ENCODE measurements at regions not wholly inside any gene's neighbourhood (a gene's known extent, or its start where the extent isn't known, plus 50 kb on each side); places are given as distances from the start of the nearest gene placed in this dataset.

GRCh38 chr1:101100674-101101073 lies 75.1 kb upstream of the DPH5 start:
- H3K9ac ChIP-seq (ENCODE audit: low read depth, low read length, poor library complexity), result no peak overlapping the region
- no peaks in the 10 kb centered on the region for H3K4me1 ChIP-seq (ENCODE audit: control insufficient read depth in 2 of 2, insufficient read depth in 1 of 2, low read depth in 1 of 2, low read length in 2 of 2)
- H3K14ac ChIP-seq (ENCODE audit: low read length), result no peak overlapping the region
- no peak for DNase-seq (ENCODE audit: low spot score)
- H4K91ac ChIP-seq (ENCODE audit: low read depth, low read length, poor library complexity), result no peak overlapping the region
- no peak overlapping the region for H3K4ac ChIP-seq (ENCODE audit: low read length)
- peaks cover 0 to 2% of the 10 kb centered on the region in 2 donors for H3K9me3 ChIP-seq (replicated peaks in 1 of 2; ENCODE audit: control insufficient read depth in 2 of 2, insufficient read depth in 1 of 2, low read depth in 1 of 2, low read length in 2 of 2)
- no peak overlapping the region for H2AK5ac ChIP-seq (ENCODE audit: low read depth, low read length)
- no peak overlapping the region for H2BK12ac ChIP-seq (ENCODE audit: low read length)
- no peak overlapping the region for H2AFZ ChIP-seq (ENCODE audit: low read length)
- H3K36me3 ChIP-seq (replicated peaks in 1 of 2; ENCODE audit: control insufficient read depth in 2 of 2, insufficient read depth in 2 of 2, low read length in 2 of 2), result no peaks in the 10 kb centered on the region
- no peak overlapping the region for H3K4me3 ChIP-seq (ENCODE audit: low read length in 2 of 2)
- H3K27ac ChIP-seq (replicated peaks; ENCODE audit: low read length), result no peak overlapping the region
- no peak overlapping the region for H3K23ac ChIP-seq (ENCODE audit: low read depth, low read length, poor library complexity)
- no peak overlapping the region for H3K18ac ChIP-seq (ENCODE audit: low read length)
- H2BK15ac ChIP-seq (ENCODE audit: low read length), result no peak overlapping the region
- no peak overlapping the region for H3K4me2 ChIP-seq (ENCODE audit: insufficient read depth, low read length, poor library complexity, severe bottlenecking)
- H3K27me3 ChIP-seq (ENCODE audit: control insufficient read depth in 3 of 3, insufficient read depth in 3 of 3, low read depth in 1 of 3, low read length in 3 of 3), result no peaks in the 10 kb centered on the region
- no peak overlapping the region for H2BK5ac ChIP-seq (ENCODE audit: low read length)
- H2BK120ac ChIP-seq (ENCODE audit: low read depth, low read length), result no peak overlapping the region
- no CpG with 5 or more reads among the region's 3 CpGs for WGBS, 2 donors (ENCODE audit: extremely low coverage in 2 of 2, insufficient read length in 2 of 2, insufficient replicate concordance in 1 of 2)
- H4K8ac ChIP-seq (ENCODE audit: low read depth, low read length), result no peak overlapping the region
- no peaks in the 10 kb centered on the region for H3K79me1 ChIP-seq (ENCODE audit: low read depth, low read length)

GRCh38 chr1:101098907-101099306 lies 73.3 kb upstream of the DPH5 start:
- H3K27me3 ChIP-seq (ENCODE audit: control insufficient read depth in 3 of 3, insufficient read depth in 3 of 3, low read depth in 1 of 3, low read length in 3 of 3), result no peaks in the 10 kb centered on the region
- H3K4me1 ChIP-seq (ENCODE audit: control insufficient read depth in 2 of 2, insufficient read depth in 1 of 2, low read depth in 1 of 2, low read length in 2 of 2), result no peaks in the 10 kb centered on the region
- H2BK5ac ChIP-seq (ENCODE audit: low read length), result no peak overlapping the region
- H2AK5ac ChIP-seq (ENCODE audit: low read depth, low read length), result no peak overlapping the region
- H3K18ac ChIP-seq (ENCODE audit: low read length), result no peak overlapping the region
- no peak overlapping the region for H3K4me2 ChIP-seq (ENCODE audit: insufficient read depth, low read length, poor library complexity, severe bottlenecking)
- peak overlapping the region; percentile 32 for H2AFZ ChIP-seq (ENCODE audit: low read length)
- H3K9me3 ChIP-seq (replicated peaks in 1 of 2; ENCODE audit: control insufficient read depth in 2 of 2, insufficient read depth in 1 of 2, low read depth in 1 of 2, low read length in 2 of 2), result peaks cover 0 to 2% of the 10 kb centered on the region in 2 donors
- H2BK120ac ChIP-seq (ENCODE audit: low read depth, low read length), result no peak overlapping the region
- no peak overlapping the region for H4K8ac ChIP-seq (ENCODE audit: low read depth, low read length)
- no peak overlapping the region for H4K91ac ChIP-seq (ENCODE audit: low read depth, low read length, poor library complexity)
- no peaks in the 10 kb centered on the region for H3K79me1 ChIP-seq (ENCODE audit: low read depth, low read length)
- no peak overlapping the region for H3K4me3 ChIP-seq (ENCODE audit: low read length in 2 of 2)
- no peak overlapping the region for H3K4ac ChIP-seq (ENCODE audit: low read length)
- no CpG with 5 or more reads among the region's 2 CpGs for WGBS, 2 donors (ENCODE audit: extremely low coverage in 2 of 2, insufficient read length in 2 of 2, insufficient replicate concordance in 1 of 2)
- no peak overlapping the region for H3K14ac ChIP-seq (ENCODE audit: low read length)
- H3K27ac ChIP-seq (replicated peaks; ENCODE audit: low read length), result no peak overlapping the region
- H2BK15ac ChIP-seq (ENCODE audit: low read length), result no peak overlapping the region
- no peak overlapping the region for H3K9ac ChIP-seq (ENCODE audit: low read depth, low read length, poor library complexity)
- H2BK12ac ChIP-seq (ENCODE audit: low read length), result no peak overlapping the region
- no peak for DNase-seq (ENCODE audit: low spot score)
- no peak overlapping the region for H3K23ac ChIP-seq (ENCODE audit: low read depth, low read length, poor library complexity)
- H3K36me3 ChIP-seq (replicated peaks in 1 of 2; ENCODE audit: control insufficient read depth in 2 of 2, insufficient read depth in 2 of 2, low read length in 2 of 2), result no peaks in the 10 kb centered on the region

GRCh38 chr1:101098327-101098726 lies 72.7 kb upstream of the DPH5 start:
- Histone ChIP-seq H2BK12ac (ENCODE audit: low read length) (no peak overlapping the region), H3K36me3 (replicated peaks in 1 of 2; ENCODE audit: control insufficient read depth in 2 of 2, insufficient read depth in 2 of 2, low read length in 2 of 2) (no peaks in the 10 kb centered on the region), H3K4me1 (ENCODE audit: control insufficient read depth in 2 of 2, insufficient read depth in 1 of 2, low read depth in 1 of 2, low read length in 2 of 2) (no peaks in the 10 kb centered on the region), H3K18ac (ENCODE audit: low read length) (no peak overlapping the region), H3K4ac (ENCODE audit: low read length) (no peak overlapping the region), H3K14ac (ENCODE audit: low read length) (no peak overlapping the region), H3K27ac (replicated peaks; ENCODE audit: low read length) (no peak overlapping the region), H3K9me3 (replicated peaks in 1 of 2; ENCODE audit: control insufficient read depth in 2 of 2, insufficient read depth in 1 of 2, low read depth in 1 of 2, low read length in 2 of 2) (peaks cover 0 to 2% of the 10 kb centered on the region in 2 donors), H2BK120ac (ENCODE audit: low read depth, low read length) (no peak overlapping the region), H3K4me2 (ENCODE audit: insufficient read depth, low read length, poor library complexity, severe bottlenecking) (no peak overlapping the region), H2BK15ac (ENCODE audit: low read length) (no peak overlapping the region), H3K4me3 (ENCODE audit: low read length in 2 of 2) (no peak overlapping the region), H3K23ac (ENCODE audit: low read depth, low read length, poor library complexity) (no peak overlapping the region), H2AK5ac (ENCODE audit: low read depth, low read length) (no peak overlapping the region), H3K79me1 (ENCODE audit: low read depth, low read length) (no peaks in the 10 kb centered on the region), H2AFZ (ENCODE audit: low read length) (no peak overlapping the region), H3K9ac (ENCODE audit: low read depth, low read length, poor library complexity) (no peak overlapping the region), H4K8ac (ENCODE audit: low read depth, low read length) (no peak overlapping the region), H2BK5ac (ENCODE audit: low read length) (no peak overlapping the region), H3K27me3 (ENCODE audit: control insufficient read depth in 3 of 3, insufficient read depth in 3 of 3, low read depth in 1 of 3, low read length in 3 of 3) (no peaks in the 10 kb centered on the region), H4K91ac (ENCODE audit: low read depth, low read length, poor library complexity) (no peak overlapping the region)
- WGBS, 2 donors (ENCODE audit: extremely low coverage in 2 of 2, insufficient read length in 2 of 2, insufficient replicate concordance in 1 of 2), result no CpG with 5 or more reads among the region's 2 CpGs
- DNase-seq (ENCODE audit: low spot score), result no peak

DNA sequence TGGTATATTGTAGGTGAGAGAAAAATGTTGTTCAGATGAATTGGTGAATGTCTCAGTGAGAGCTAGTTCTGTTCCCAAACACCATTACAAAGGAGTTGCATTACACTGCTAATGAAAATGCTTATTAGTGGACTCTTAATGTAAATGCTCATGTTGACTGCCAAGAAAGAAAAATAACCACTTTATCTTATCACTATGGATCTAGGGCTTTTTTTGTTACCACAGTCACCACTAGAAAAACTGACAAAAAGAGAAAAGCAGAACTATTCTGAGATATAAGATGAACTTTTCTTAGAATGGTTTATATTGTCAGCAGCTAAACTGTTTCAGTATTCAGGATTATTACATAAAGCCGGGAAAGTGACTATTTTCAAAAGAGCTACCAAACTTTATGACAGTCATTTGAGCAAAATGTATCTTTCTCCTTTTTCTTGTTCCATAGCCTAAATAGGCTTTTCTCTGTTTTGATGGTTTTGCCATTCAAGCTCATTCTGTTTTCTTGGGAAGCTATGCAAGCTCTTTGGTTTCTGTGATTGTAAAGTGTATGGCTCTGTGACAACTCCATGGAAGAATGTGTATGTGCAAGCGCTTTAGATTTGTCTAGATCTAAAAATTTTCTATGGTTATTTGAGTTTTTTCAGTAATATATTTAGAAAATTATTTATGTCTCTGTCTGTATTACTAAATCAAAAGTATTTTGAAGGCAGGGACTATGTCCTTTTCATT lies 64.2 kb upstream of the DPH5 start:
- no peak overlapping the region for H4K8ac ChIP-seq (ENCODE audit: low read depth, low read length)
- H3K23ac ChIP-seq (ENCODE audit: low read depth, low read length, poor library complexity), result no peak overlapping the region
- DNase-seq (ENCODE audit: low spot score), result no peak
- H3K18ac ChIP-seq (ENCODE audit: low read length), result no peak overlapping the region
- no peak overlapping the region for H2BK120ac ChIP-seq (ENCODE audit: low read depth, low read length)
- H3K27me3 ChIP-seq (ENCODE audit: control insufficient read depth in 3 of 3, insufficient read depth in 3 of 3, low read depth in 1 of 3, low read length in 3 of 3), result no peaks in the 10 kb centered on the region
- no CpG with 5 or more reads among the region's 2 CpGs for WGBS, 2 donors (ENCODE audit: extremely low coverage in 2 of 2, insufficient read length in 2 of 2, insufficient replicate concordance in 1 of 2)
- no peak overlapping the region for H3K27ac ChIP-seq (replicated peaks; ENCODE audit: low read length)
- no peaks in the 10 kb centered on the region for H3K4me1 ChIP-seq (ENCODE audit: control insufficient read depth in 2 of 2, insufficient read depth in 1 of 2, low read depth in 1 of 2, low read length in 2 of 2)
- H2BK15ac ChIP-seq (ENCODE audit: low read length), result no peak overlapping the region
- H3K14ac ChIP-seq (ENCODE audit: low read length), result no peak overlapping the region
- no peak overlapping the region for H4K91ac ChIP-seq (ENCODE audit: low read depth, low read length, poor library complexity)
- no peaks in the 10 kb centered on the region for H3K9me3 ChIP-seq (replicated peaks in 1 of 2; ENCODE audit: control insufficient read depth in 2 of 2, insufficient read depth in 1 of 2, low read depth in 1 of 2, low read length in 2 of 2)
- H3K4ac ChIP-seq (ENCODE audit: low read length), result no peak overlapping the region
- H2BK12ac ChIP-seq (ENCODE audit: low read length), result no peak overlapping the region
- no peak overlapping the region for H2AK5ac ChIP-seq (ENCODE audit: low read depth, low read length)
- no peak overlapping the region for H3K4me2 ChIP-seq (ENCODE audit: insufficient read depth, low read length, poor library complexity, severe bottlenecking)
- no peaks in the 10 kb centered on the region for H3K79me1 ChIP-seq (ENCODE audit: low read depth, low read length)
- H3K9ac ChIP-seq (ENCODE audit: low read depth, low read length, poor library complexity), result no peak overlapping the region
- H3K36me3 ChIP-seq (replicated peaks in 1 of 2; ENCODE audit: control insufficient read depth in 2 of 2, insufficient read depth in 2 of 2, low read length in 2 of 2), result peaks cover 0 to 7% of the 10 kb centered on the region in 2 donors
- H3K4me3 ChIP-seq (ENCODE audit: low read length in 2 of 2), result no peak overlapping the region
- no peak overlapping the region for H2BK5ac ChIP-seq (ENCODE audit: low read length)
- H2AFZ ChIP-seq (ENCODE audit: low read length), result no peak overlapping the region
